IPS-18c (cell line): ENCODE measurements at regions not wholly inside any gene's neighbourhood (a gene's known extent, or its start where the extent isn't known, plus 50 kb on each side); places are given as distances from the start of the nearest gene placed in this dataset.

Source experiments
- H3K4me3 ChIP-seq: 2 replicates; pipeline ENCODE4 v1.7.0; 2013; ENCODE audit warnings: low read depth, mild to moderate bottlenecking, low read length, moderate library complexity; ENCODE audit not compliant: insufficient read depth
- H3K9me3 ChIP-seq: one replicate; pipeline ENCODE4 v1.6.1; 2013; ENCODE audit warnings: mild to moderate bottlenecking, low read length, moderate library complexity; ENCODE audit not compliant: control insufficient read depth, insufficient read depth

GRCh38 chr10:128526791-128527375 lies 400.7 kb upstream of the MKI67 start:
- Histone ChIP-seq H3K9me3 (no peaks in the 10 kb centered on the region), H3K4me3 (no peak overlapping the region)

GRCh38 chr10:128527711-128528110 lies 401.5 kb upstream of the MKI67 start:
- Histone ChIP-seq H3K4me3 (no peak overlapping the region), H3K9me3 (peaks cover 3% of the 10 kb centered on the region)

GRCh38 chr10:128528167-128528566 lies 401.9 kb upstream of the MKI67 start:
- no peak overlapping the region for H3K4me3 ChIP-seq
- peaks cover 3% of the 10 kb centered on the region for H3K9me3 ChIP-seq

- Histone ChIP-seq H3K9me3 (peaks cover 3% of the 10 kb centered on the region), H3K4me3 (no peak overlapping the region)
Measured at GRCh38 chr10:128528781-128529180, 402.6 kb upstream of the MKI67 start.

GRCh38 chr10:128529225-128529624 lies 403.0 kb upstream of the MKI67 start:
- Histone ChIP-seq H3K4me3 (no peak overlapping the region), H3K9me3 (peaks cover 3% of the 10 kb centered on the region)

GRCh38 chr10:128530301-128530700 lies 404.1 kb upstream of the MKI67 start:
- peaks cover 3% of the 10 kb centered on the region for H3K9me3 ChIP-seq
- H3K4me3 ChIP-seq: no peak overlapping the region

GRCh38 chr10:128530946-128531345 lies 404.7 kb upstream of the MKI67 start:
- Histone ChIP-seq H3K4me3 (no peak overlapping the region), H3K9me3 (peaks cover 3% of the 10 kb centered on the region)

GRCh38 chr10:128534686-128535085 lies 408.5 kb upstream of the MKI67 start:
- Histone ChIP-seq H3K9me3 (peaks cover 3% of the 10 kb centered on the region), H3K4me3 (no peak overlapping the region)

- Histone ChIP-seq H3K9me3 (peaks cover 3% of the 10 kb centered on the region), H3K4me3 (no peak overlapping the region)
Measured at GRCh38 chr10:128536259-128536658, 410.0 kb upstream of the MKI67 start.

- Histone ChIP-seq H3K9me3 (no peaks in the 10 kb centered on the region), H3K4me3 (0 out of 2 replicates have a peak overlapping the region, but pooled peaks have one; percentile 20)
Measured at GRCh38 chr10:128537834-128538330, 411.7 kb upstream of the MKI67 start.

GRCh38 chr10:128538671-128539070 lies 412.4 kb upstream of the MKI67 start:
- Histone ChIP-seq H3K4me3 (no peak overlapping the region), H3K9me3 (no peaks in the 10 kb centered on the region)

- Histone ChIP-seq H3K4me3 (no peak overlapping the region), H3K9me3 (no peaks in the 10 kb centered on the region)
Measured at GRCh38 chr10:128539510-128540127, 413.4 kb upstream of the MKI67 start.

- Histone ChIP-seq H3K9me3 (no peaks in the 10 kb centered on the region), H3K4me3 (peak overlapping the region; percentile 49)
Measured at GRCh38 chr10:128540128-128540762, 414.0 kb upstream of the MKI67 start.

GRCh38 chr10:128540781-128541761 lies 414.8 kb upstream of the MKI67 start:
- Histone ChIP-seq H3K9me3 (no peaks in the 10 kb centered on the region), H3K4me3 (peak overlapping the region; percentile 49)

- Histone ChIP-seq H3K9me3 (no peaks in the 10 kb centered on the region), H3K4me3 (no peak overlapping the region)
Measured at GRCh38 chr10:128541926-128542475, 415.8 kb upstream of the MKI67 start.

GRCh38 chr10:128542659-128543058 lies 416.4 kb upstream of the MKI67 start:
- Histone ChIP-seq H3K4me3 (no peak overlapping the region), H3K9me3 (no peaks in the 10 kb centered on the region)

GRCh38 chr10:128543151-128543550 lies 416.9 kb upstream of the MKI67 start:
- no peaks in the 10 kb centered on the region for H3K9me3 ChIP-seq

More at GRCh38 chr10:128543151-128543550, 416.9 kb upstream of the MKI67 start:
- H3K4me3 ChIP-seq: no peak overlapping the region
